GM23338 (cell line): ENCODE measurements at regions not wholly inside any gene's neighbourhood (a gene's known extent, or its start where the extent isn't known, plus 50 kb on each side); places are given as distances from the start of the nearest gene placed in this dataset.

Source experiments
- ATAC-seq: fragments of 200-7000 bp; cut with Tn5 transposase; 3 replicates; pipeline ENCODE4 v1.9.1; 2020
- DNase-seq: peaks from one replicate; pipeline ENCODE4 v3.0.0-alpha.2; 2015; ENCODE audit warnings: low spot score
- H2AFZ ChIP-seq: fragments of 200-600 bp; sonication (generic); 2 replicates; pipeline ENCODE4 v1.8.0; 2016; ENCODE audit warnings: antibody characterized with exemption, mild to moderate bottlenecking, moderate library complexity
- H3F3A ChIP-seq: fragments of 200-600 bp; sonication (generic); replicated peaks from 2 replicates; pipeline ENCODE4 v1.8.0; 2017; ENCODE audit warnings: antibody characterized with exemption, mixed run types, low read depth
- H3K27ac ChIP-seq: fragments of 200-600 bp; sonication (generic); 2 replicates; pipeline ENCODE4 v1.6.1; 2016; ENCODE audit warnings: low read depth
- H3K27me3 ChIP-seq: fragments of 200-600 bp; sonication (generic); 2 replicates; pipeline ENCODE4 v1.8.0; 2016; ENCODE audit warnings: mild to moderate bottlenecking, mixed run types, moderate library complexity; ENCODE audit not compliant: insufficient read depth
- H3K36me3 ChIP-seq: fragments of 200-600 bp; sonication (generic); 2 replicates; pipeline ENCODE4 v1.8.0; 2016; ENCODE audit warnings: mild to moderate bottlenecking; ENCODE audit not compliant: insufficient read depth
- H3K4me1 ChIP-seq: fragments of 200-600 bp; sonication (generic); 2 replicates; pipeline ENCODE4 v1.8.0; 2016; ENCODE audit warnings: mild to moderate bottlenecking, moderate library complexity; ENCODE audit not compliant: insufficient read depth
- H3K4me2 ChIP-seq: fragments of 200-600 bp; sonication (generic); 2 replicates; pipeline ENCODE4 v1.7.1; 2017; ENCODE audit warnings: mixed run types
- H3K4me3 ChIP-seq: fragments of 200-600 bp; sonication (generic); 2 replicates; pipeline ENCODE4 v1.6.1; 2016; ENCODE audit warnings: mixed run types
- H3K79me2 ChIP-seq: fragments of 200-600 bp; sonication (generic); replicated peaks from 2 replicates; pipeline ENCODE4 v1.8.0; 2017; ENCODE audit warnings: mild to moderate bottlenecking; ENCODE audit not compliant: insufficient read depth
- H3K9me2 ChIP-seq: fragments of 200-600 bp; sonication (generic); 2 replicates; pipeline ENCODE4 v1.8.0; 2017; ENCODE audit not compliant: insufficient read depth
- H4K20me1 ChIP-seq: fragments of 200-600 bp; sonication (generic); replicated peaks from 2 replicates; pipeline ENCODE4 v1.8.0; 2017; ENCODE audit warnings: mild to moderate bottlenecking; ENCODE audit not compliant: insufficient read depth
- H3K27ac Mint-ChIP-seq: 2 replicates; pipeline ENCODE4 v1.8.0; 2020; ENCODE audit warnings: inconsistent platforms, mild to moderate bottlenecking, moderate library complexity, mixed read lengths
- H3K27me3 Mint-ChIP-seq: 3 replicates; pipeline ENCODE4 v1.8.0; 2022; ENCODE audit warnings: low read depth, mild to moderate bottlenecking, moderate library complexity, mixed read lengths, inconsistent platforms; ENCODE audit not compliant: insufficient read depth, poor library complexity
- H3K36me3 Mint-ChIP-seq: 3 replicates; pipeline ENCODE4 v1.8.0; 2021; ENCODE audit warnings: low read depth, mild to moderate bottlenecking, inconsistent platforms, moderate library complexity, mixed read lengths
- H3K4me1 Mint-ChIP-seq: 3 replicates; pipeline ENCODE4 v1.8.0; 2020; ENCODE audit warnings: mild to moderate bottlenecking, inconsistent platforms, mixed read lengths
- H3K4me3 Mint-ChIP-seq: 3 replicates; pipeline ENCODE4 v1.8.0; 2021; ENCODE audit warnings: moderate library complexity, mild to moderate bottlenecking, inconsistent platforms, mixed read lengths
- H3K9me3 Mint-ChIP-seq: 3 replicates; pipeline ENCODE4 v1.8.0; 2020; ENCODE audit warnings: moderate library complexity, mild to moderate bottlenecking, inconsistent platforms, mixed read lengths
- CREB1 ChIP-seq: fragments of 250-450 bp; sonication (Bioruptor Pico); IDR thresholded peaks from 2 replicates; pipeline ENCODE4 v1.5.0; 2020; ENCODE audit warnings: low read depth, mild to moderate bottlenecking, moderate library complexity
- CTCF ChIP-seq, 2 experiments: fragments of 200-600 bp in 1 of 2; sonication (generic) in 1 of 2; conservative IDR thresholded peaks; 2 replicates each; pipeline versions ENCODE4 v1.5.1 to v1.6.1; 2016 to 2017; ENCODE audit warnings: antibody characterized with exemption in 2 of 2, low read depth in 2 of 2, mild to moderate bottlenecking in 2 of 2, moderate library complexity in 1 of 2
- ETS1 ChIP-seq: IDR thresholded peaks from 2 replicates; pipeline ENCODE4 v1.6.1; 2016; ENCODE audit warnings: antibody characterized with exemption
- EZH2 ChIP-seq: fragments of 200-600 bp; sonication (generic); IDR thresholded peaks from one replicate; pipeline ENCODE4 v1.8.0; 2017; ENCODE audit warnings: antibody characterized with exemption, mild to moderate bottlenecking, low read depth; ENCODE audit not compliant: unreplicated experiment
- EZH2phosphoT487 ChIP-seq: fragments of 200-600 bp; sonication (generic); IDR thresholded peaks from one replicate; pipeline ENCODE4 v1.8.1; 2018; ENCODE audit warnings: antibody characterized with exemption; ENCODE audit not compliant: unreplicated experiment
- JUNB ChIP-seq: IDR thresholded peaks from one replicate; pipeline ENCODE4 v1.6.1; 2016; ENCODE audit warnings: antibody characterized with exemption; ENCODE audit not compliant: unreplicated experiment
- NANOG ChIP-seq: IDR thresholded peaks from 2 replicates; pipeline ENCODE4 v1.6.1; 2016; ENCODE audit warnings: antibody characterized with exemption, borderline replicate concordance
- POLR2AphosphoS5 ChIP-seq: IDR thresholded peaks from 2 replicates; pipeline ENCODE4 v1.6.1; 2016; ENCODE audit warnings: antibody characterized with exemption, low read depth
- REST ChIP-seq: IDR thresholded peaks from one replicate; pipeline ENCODE4 v1.6.1; 2018; ENCODE audit warnings: antibody characterized with exemption; ENCODE audit not compliant: unreplicated experiment
- STAT1 ChIP-seq: IDR thresholded peaks from one replicate; pipeline ENCODE4 v1.6.1; 2016; ENCODE audit warnings: antibody characterized with exemption; ENCODE audit not compliant: unreplicated experiment
- ZNF114 ChIP-seq: fragments of 250-450 bp; sonication (Bioruptor Pico); IDR thresholded peaks from 2 replicates; pipeline ENCODE4 v1.5.0; 2020; ENCODE audit warnings: mild to moderate bottlenecking, moderate library complexity
- ZNF331 ChIP-seq: fragments of 250-450 bp; sonication (Bioruptor Pico); IDR thresholded peaks from 2 replicates; pipeline ENCODE4 v1.5.0; 2020; ENCODE audit warnings: low read depth, mild to moderate bottlenecking, moderate library complexity
- ZNF462 ChIP-seq: fragments of 250-450 bp; sonication (Bioruptor Pico); IDR thresholded peaks from 2 replicates; pipeline ENCODE4 v1.5.0; 2020; ENCODE audit warnings: mild to moderate bottlenecking, moderate library complexity

- no peak for ATAC-seq
- Mint-ChIP-seq H3K27ac (no peak overlapping the region), H3K27me3 (peaks cover 5% of the 10 kb centered on the region), H3K36me3 (peaks cover 9% of the 10 kb centered on the region), H3K9me3 (peaks cover 88% of the 10 kb centered on the region), H3K4me3 (no peak overlapping the region), H3K4me1 (peaks cover 5% of the 10 kb centered on the region; the same call in 2 of the 3 replicates)
- Histone ChIP-seq H3F3A (no peaks in the 10 kb centered on the region), H3K36me3 (no peaks in the 10 kb centered on the region; the same call in 1 of the 2 replicates), H3K27me3 (no peaks in the 10 kb centered on the region), H3K4me3 (no peak overlapping the region), H3K4me2 (no peak overlapping the region), H3K9me2 (no peaks in the 10 kb centered on the region), H3K27ac (no peak overlapping the region), H4K20me1 (no peaks in the 10 kb centered on the region), H3K4me1 (no peaks in the 10 kb centered on the region), H3K79me2 (no peaks in the 10 kb centered on the region), H2AFZ (no peak overlapping the region)
- no peak for DNase-seq
- TF ChIP-seq POLR2AphosphoS5 = no peak
- TF ChIP-seq CREB1 (CRISPR knock-in tag) = no peak
- no peak for TF ChIP-seq JUNB
- TF ChIP-seq ZNF114 (CRISPR knock-in tag) = no peak
- no peak for TF ChIP-seq EZH2
- TF ChIP-seq ETS1 = no peak
- TF ChIP-seq ZNF331 = no peak
- TF ChIP-seq EZH2phosphoT487 = no peak
- no peak for TF ChIP-seq REST
- no peak for TF ChIP-seq CTCF (conservative IDR thresholded peaks at IDR 0.05; ENCODE audit: low read depth in 2 of 2)
- no peak for TF ChIP-seq STAT1
- no peak for TF ChIP-seq NANOG
- no peak for TF ChIP-seq ZNF462 (CRISPR knock-in tag)
These were observed 54.4 kb upstream of the C1orf174 start for GRCh38 chr1:3954170-3955169.
